HG02798 (cell line): ENCODE measurements at regions not wholly inside any gene's neighbourhood (a gene's known extent, or its start where the extent isn't known, plus 50 kb on each side); places are given as distances from the start of the nearest gene placed in this dataset.

Experiments
- ATAC-seq: cut with Tn5 transposase; IDR thresholded peaks from one replicate; pipeline ENCODE4 v1.9.1; 2021; ENCODE audit warnings: mild to moderate bottlenecking; ENCODE audit not compliant: unreplicated experiment, poor library complexity

GRCh38 chr16:64738321-64738960 is 383.4 kb downstream of the CDH11 start:
- no peak for ATAC-seq

DNA sequence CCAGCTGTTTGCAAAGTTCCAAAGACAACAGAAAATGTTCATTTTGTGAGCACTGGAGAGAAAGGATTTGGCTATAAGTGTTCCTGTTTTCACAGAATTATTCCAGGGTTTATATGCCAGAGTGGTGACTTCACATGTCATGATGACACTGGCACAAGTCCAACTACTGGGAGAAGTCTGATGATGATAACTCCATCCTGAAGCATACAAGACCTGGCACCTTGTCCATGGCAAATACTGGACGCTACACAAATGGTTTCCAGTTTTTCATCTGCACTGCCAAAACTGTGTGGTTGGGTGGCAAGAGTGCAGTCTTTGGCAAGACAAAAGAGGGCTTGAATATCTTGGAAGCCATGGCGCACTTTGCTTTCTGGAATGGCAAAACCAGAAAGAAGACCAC is 385.0 kb downstream of the CDH11 start:
- ATAC-seq = no peak

- no peak for ATAC-seq
Measured at GRCh38 chr16:64731891-64732290, 390.0 kb downstream of the CDH11 start.

GRCh38 chr16:64730261-64730660 is 391.6 kb downstream of the CDH11 start:
- ATAC-seq = no peak

DNA sequence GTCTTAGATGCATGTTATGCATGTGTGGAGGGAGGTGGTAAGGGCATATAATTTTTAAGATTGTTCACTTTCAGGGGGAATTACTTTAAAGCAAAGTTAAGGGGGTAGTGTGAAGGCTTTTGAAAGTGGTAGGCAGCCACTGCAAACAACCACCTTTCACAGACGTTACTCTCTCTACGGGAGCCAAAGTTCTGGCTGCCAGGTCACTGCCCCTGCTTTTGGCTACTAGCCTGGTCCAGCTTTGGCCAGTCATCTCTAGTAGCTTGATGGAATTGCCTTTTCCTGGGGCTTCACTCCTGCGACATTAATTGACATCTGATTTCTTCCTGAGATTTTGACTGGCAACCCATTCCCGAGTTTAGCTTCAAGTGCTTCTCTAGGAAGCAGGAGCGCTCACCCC is 397.5 kb downstream of the CDH11 start:
- no peak for ATAC-seq

DNA sequence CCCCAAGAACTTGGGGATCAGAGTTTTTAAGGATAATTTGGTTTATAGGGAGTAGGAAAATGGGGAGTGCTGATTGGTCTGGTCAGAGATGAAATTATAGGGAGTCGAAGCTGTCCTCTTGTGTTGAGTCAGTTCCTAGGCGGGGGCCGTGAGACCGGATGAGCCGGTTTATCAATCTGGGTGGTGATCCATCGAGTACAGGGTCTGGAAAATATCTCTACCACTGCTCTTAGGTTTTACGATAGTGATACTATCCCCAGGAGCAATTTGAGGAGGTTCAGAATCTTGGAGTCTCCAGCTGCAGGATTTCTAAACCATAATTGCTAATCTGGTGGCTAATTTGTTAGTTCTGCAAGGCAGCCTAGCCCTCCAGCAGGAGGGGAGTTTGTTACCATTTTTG is 403.4 kb downstream of the CDH11 start:
- ATAC-seq = no peak

- no peak for ATAC-seq
Measured at GRCh38 chr16:64717871-64718270, 404.0 kb downstream of the CDH11 start.

- no peak for ATAC-seq
Measured at GRCh38 chr16:64715624-64716023, 406.2 kb downstream of the CDH11 start.

GRCh38 chr16:64712026-64712425 is 409.8 kb downstream of the CDH11 start:
- ATAC-seq = no peak

- no peak for ATAC-seq
Measured at GRCh38 chr16:64711596-64711995, 410.3 kb downstream of the CDH11 start.

DNA sequence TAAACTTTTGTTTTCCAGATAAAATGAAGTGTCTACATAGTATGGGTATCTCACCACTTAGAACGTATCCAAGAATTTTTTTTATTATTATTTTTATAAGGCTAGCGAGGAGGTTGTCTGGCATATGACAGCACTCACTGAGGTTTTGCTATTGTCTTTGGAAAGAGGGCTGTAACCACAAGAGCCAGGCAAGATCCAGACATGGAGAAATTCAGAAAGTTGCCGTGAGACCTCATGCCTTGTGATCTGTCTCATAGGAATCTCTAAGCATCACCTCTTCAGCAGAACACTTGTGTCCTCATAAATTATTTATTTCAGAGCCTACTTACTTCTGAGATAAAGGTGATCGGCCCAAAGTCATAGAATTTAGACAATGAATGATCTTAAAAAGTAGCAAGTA is 410.8 kb downstream of the CDH11 start:
- ATAC-seq = no peak

- ATAC-seq = no peak
Measured at GRCh38 chr16:64705443-64705842, 416.4 kb downstream of the CDH11 start.

DNA sequence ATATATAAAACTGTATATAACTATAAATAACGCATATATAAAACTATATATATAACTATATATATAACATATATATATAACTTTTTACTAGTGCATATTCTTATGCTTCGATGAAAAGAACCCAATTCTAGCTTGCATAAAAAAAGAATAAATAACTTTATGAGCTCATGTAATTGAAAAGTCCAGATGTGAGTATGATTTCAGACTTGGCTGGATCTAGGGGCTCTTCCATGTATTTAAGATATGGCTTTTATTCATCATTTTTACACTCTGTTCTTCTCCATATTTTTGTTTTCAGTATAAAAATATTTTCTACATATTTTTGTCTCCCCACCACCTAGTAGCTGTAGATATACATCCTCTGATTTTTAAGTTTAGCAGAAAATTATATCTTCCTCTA is 417.5 kb downstream of the CDH11 start:
- no peak for ATAC-seq

DNA sequence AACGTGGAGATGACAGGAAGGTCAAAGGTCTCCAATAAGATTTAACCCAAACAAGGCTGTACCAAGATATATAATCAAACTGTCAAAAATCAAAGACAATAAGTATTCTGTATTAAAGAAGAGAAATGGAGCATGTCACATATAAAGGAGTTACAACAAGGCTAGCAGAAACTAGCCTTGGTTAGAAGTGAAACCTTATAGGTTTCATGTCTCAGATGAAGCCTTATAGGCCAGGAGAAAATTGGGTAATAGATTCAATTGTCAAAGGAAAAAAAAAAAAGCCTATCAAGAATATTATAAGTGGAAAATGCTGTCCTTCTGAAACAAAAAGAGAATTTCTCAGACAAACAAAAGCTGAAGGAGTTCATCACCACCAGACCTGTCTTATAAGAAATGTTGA is 419.4 kb downstream of the CDH11 start:
- ATAC-seq = no peak

GRCh38 chr16:64700628-64701027 is 421.2 kb downstream of the CDH11 start:
- no peak for ATAC-seq

DNA sequence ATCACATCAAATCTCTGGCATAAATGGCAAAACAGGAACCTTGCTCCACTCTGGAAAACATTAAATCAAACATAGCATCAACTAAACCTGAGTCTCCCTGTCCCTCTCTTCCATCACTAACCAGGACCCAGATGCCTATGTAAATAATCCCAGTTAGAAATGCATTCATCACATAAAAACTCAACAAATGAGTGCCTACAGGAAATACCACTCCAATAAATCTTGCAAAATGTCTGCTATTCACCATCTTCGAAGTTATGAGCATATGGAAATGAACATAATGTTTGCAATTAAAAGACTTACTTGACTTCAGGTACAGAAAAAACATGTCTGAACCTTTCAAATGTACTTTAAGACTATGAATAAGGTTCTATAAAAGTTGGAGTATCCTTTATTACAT is 425.0 kb downstream of the CDH11 start:
- no peak for ATAC-seq

- ATAC-seq = no peak
Measured at GRCh38 chr16:64695684-64696083, 426.2 kb downstream of the CDH11 start.

- ATAC-seq = no peak
Measured at GRCh38 chr16:64693946-64694345, 427.9 kb downstream of the CDH11 start.

DNA sequence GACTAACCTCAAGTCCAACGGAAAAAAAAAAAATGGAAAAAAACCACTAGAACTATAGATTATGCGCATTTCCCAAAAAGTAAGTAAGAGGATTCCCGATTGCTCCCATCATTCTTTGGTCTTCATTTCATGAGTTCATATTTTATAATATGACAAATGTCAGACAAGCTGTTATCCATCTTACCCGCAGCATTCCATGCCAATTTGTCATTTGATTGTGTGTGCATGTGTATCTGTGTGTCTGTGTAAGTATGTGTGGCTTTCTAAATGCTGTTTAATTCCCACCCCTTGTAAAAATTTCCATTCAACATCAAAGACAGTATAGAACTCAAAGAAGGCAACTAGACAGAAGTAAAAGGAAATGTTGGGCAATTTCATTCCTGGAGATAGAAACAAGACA is 434.1 kb downstream of the CDH11 start:
- ATAC-seq = no peak

DNA sequence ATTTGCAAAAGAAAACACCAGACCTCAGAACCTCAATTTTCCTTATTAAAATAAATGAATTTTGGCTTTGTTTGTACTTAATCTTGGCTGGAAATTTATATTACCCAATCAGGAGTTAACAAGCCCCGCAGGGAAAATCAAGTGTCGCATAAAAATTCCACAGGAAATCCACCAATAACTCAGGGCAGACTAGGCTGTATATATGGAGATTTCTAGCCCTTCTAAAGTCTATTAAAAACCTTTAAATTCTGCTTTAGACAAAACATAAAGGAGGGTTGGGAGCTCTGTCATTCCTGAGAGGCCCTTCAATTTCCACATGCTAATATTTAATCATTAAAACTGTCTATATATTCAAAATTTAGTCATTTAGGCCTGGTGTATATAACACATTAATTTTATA is 434.7 kb downstream of the CDH11 start:
- ATAC-seq = no peak

DNA sequence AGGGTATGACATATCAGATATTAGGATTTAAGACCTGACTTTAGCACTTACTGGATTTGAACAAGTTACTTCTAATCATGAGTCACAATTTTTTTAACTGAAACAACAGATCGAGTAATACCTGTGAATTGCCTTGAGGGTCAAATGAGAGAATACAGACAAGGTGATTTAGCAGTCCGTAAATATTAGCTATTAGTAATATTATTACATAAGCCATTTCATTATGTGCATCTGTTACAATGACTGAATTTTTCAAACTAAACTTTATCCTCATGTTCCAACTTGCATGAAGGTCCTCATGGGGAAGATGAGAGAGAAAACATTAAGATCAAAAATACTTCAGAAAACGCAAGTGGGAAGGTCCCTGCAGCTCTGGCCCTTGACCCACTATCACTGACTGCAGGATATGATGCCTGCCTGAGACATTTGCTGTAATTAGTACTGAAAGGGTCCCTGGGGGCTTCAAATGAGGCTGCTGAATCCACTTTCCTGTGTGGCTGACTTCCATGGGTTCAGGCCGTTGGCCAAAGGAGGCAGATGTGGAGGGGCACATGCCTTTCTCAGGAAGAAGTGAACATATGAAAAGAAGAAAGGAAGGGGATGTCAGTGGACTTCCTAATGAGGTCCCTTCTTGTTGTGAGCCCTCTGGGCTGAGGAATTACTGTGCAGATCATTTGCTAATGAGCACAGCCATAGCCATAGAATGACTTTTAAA is 441.7 kb downstream of the CDH11 start:
- ATAC-seq = no peak

- ATAC-seq = no peak
Measured at GRCh38 chr16:64669573-64669972, 452.3 kb downstream of the CDH11 start.
